NCI-H69 (cell line): ENCODE measurements at regions not wholly inside any gene's neighbourhood (a gene's known extent, or its start where the extent isn't known, plus 50 kb on each side); places are given as distances from the start of the nearest gene placed in this dataset.

Experiments used
- DNase-seq: peaks from one replicate; lab custom pipeline; 2025; lab: John Stamatoyannopoulos, UW

DNA sequence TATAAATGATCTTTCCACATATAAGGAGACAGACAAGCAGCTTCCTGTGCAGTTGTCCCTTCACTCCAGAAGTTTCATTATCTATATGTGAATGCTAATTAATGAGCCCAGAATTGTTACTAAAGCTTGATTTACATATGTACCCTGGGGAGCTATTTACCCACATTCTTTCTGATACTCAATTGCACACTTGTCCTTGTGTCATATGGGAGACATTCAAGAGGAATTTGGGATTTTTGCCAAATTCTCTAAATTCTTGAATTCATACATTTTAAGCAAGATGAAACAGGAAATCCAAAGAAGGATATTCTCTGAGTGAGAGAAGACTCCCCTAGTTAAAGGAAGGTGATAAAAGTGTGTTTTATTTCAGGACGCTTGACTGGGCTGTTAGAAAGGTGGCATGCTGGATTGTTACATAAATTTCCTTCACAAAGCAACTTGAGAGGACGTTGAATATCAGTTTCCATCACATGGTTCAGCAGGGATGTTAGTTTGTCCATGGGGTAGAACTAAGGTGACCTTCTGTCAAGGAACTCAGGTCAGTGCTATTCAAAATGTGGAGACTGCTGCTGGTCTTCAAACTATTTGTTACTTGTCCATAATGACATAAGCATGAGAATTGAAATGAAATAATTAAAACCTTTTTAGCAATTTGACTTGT, 368.2 kb downstream of the IRS1 start:
- no peak for DNase-seq

DNA sequence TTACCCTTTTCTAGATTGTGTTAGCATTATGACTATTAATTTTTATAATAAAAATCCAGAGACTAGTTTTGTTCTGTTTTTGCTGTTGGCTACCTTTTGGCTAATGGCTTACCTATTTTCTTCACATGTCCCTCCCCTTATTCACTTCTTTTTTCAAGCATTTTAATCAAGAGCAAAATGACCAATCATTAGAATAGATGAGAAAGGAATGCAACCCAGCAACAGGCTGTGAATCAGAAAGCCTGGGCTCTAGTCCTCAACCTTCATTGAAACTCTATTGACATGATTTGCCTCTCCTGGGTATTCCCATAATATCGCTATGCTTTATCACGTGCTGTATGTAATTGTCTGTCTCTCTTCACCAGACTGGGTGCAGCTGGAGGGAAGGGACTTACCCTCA, 370.1 kb downstream of the IRS1 start:
- no peak for DNase-seq

DNA sequence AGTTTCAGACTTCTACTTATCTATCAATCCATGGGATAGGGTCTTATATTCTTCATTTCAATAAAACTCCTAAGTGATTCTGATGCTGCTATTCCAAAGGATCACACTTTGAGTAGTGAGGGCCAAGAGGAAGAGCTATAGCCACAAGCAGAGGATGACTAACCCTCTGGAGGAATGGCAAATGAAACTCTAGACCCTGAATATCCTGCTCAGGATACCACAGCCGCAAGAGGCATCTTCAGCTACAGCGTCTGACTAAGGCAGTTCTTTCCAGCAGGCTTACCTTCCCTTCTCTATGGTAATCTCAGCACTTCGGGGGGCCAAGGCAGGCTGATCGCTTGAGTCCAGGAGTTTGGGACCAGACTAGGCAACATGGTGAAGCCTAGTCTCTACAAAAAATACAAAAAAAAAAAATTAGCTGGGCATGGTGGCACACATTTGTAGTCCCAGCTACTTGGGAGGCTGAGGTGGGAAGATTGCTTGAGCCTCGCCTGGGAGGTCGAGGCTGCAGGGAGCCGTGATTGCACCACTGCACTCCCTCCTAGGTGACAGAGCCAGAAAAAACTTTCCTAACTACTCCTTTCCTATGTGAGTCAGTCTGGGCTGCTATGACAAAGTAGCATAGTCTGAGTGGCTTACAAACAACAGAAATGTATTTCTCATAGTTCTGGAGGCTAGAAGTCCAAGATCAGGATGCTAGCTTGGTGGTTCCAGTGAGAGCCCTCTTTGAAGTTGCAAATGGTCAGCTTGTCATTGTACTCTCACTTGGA, 371.9 kb downstream of the IRS1 start:
- no peak for DNase-seq

DNA sequence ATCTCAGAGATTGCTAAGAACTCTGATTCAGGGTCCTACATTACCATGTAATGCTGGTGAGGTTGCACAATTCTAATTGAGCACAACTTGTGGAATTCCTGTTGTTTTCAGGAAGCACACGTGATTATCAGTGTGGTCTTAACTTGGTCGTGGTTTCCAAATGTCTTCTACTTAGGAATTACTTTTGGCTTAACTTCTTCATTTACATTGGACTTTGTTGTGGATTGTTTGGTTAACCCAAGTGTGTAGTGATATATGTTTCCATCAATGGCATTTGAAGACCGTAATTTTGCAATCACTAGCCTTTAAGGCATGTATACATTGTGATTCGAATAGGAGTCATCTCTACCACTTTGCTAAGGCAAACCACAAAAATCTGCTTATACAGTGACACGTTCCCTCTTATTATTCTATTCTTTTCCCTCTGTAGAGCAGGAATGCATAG, 373.3 kb downstream of the IRS1 start:
- no peak for DNase-seq

GRCh38 chr2:226424971-226425370, 374.6 kb downstream of the IRS1 start:
- no peak for DNase-seq

DNA sequence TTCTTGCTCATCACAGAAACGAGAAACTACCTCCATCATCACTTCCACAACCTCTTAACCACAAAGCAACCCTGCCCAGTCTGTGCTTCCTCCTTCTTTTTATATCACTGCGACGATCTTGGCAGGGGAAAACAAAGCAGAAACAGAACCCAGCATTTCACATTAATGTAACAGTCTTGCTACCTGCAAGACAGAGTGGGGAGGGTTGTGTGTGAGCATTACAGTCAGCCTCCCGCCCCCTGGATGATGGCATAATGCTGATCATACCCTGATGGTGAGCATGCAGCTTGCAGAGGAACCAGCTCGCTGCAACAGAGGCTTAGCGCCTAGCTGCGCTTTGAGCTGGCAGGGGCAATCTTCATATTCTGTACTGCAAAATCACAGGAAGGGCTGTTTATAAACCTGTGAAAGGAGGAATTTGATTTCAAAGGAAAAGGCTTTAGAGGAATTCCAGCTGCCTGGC, 376.1 kb downstream of the IRS1 start:
- DNase-seq = no peak

DNA sequence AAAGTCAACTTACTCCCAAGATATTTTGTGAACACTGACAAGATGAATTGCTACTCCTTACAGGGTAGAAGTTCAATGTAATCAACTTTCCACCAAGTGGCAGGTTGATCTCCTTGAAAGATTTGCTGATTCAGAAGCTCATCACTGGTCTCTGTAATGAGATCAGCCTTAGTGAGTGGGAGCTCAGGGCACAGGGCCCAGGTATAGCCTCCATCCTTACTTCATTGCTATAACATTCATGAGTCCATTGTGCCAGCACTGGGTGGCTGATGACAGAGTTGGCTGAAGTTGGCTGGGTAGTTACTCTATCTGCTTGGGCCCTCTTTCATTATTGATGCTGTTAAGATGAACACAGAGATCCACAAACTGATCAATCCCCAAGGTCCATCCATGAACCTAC, 379.0 kb downstream of the IRS1 start:
- DNase-seq = no peak

GRCh38 chr2:226418521-226418920, 381.1 kb downstream of the IRS1 start:
- DNase-seq = no peak

DNA sequence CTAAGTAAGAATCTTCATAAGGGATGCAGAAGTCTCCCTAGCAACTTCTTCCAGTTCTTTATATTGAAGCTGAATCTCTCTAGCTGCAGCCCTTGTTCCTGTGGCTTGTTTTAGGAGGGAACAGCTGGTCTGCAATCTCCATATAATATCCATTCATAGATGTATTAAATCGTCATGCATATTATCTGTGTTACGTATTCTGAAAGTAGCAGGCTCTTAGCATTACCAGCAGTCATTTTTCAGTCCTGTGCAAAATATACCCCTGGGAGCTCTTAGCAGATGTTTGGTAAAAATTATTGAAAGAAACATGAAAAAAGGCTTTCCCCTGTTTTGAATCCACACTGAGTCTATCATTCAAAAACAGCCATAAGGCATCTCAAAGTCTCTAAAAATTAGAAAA, 385.3 kb downstream of the IRS1 start:
- no peak for DNase-seq

DNA sequence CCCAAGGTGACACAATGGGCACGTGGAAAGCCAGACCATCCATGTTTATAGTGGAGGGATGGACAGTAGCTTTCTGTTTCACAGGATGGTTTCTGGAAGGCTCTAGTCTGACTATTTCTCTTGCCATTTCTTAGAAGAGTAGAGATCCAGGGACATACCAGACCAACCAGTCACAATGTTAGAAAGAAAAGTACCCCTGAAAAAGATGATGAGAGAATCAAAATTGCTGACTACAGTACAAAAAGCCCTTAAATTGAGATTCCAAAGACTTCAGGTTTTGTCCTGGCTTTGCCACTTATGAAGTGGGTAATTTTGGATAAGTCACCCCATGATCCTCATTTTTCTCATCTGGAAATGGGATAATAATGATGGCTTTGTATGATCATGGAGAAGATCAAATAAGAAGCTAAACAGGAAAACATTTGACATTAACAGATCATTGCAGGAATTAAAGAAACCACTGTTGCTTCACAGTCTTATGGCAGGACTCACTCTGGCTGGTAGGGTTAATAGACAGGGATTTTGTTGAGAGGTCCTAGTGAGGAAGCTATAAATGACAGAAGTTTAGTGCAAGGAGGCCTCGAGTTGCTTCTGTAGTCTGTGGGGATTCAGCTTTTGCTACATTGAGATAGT, 386.0 kb downstream of the IRS1 start:
- DNase-seq = no peak

- DNase-seq = no peak
Observed at GRCh38 chr2:226411727-226412360, 387.8 kb downstream of the IRS1 start.

DNA sequence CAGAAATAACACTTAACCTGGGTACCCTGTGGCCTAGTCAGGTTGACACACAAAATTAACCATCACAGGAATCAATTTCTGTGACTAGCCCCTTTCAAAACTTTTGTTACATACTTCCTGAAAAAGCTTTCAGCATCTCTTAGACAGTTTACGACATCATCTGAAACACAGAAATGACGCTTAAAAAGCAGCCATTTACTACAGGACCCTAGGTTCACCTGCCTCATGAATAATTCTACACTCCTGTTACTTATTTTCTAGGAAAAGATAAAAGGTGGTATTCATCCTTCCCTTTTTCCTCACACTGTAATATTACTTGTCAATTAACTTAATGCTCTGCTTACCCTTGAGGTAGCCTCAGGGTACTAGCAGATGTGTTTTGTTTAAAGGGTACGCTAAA, 388.4 kb downstream of the IRS1 start:
- DNase-seq = no peak

DNA sequence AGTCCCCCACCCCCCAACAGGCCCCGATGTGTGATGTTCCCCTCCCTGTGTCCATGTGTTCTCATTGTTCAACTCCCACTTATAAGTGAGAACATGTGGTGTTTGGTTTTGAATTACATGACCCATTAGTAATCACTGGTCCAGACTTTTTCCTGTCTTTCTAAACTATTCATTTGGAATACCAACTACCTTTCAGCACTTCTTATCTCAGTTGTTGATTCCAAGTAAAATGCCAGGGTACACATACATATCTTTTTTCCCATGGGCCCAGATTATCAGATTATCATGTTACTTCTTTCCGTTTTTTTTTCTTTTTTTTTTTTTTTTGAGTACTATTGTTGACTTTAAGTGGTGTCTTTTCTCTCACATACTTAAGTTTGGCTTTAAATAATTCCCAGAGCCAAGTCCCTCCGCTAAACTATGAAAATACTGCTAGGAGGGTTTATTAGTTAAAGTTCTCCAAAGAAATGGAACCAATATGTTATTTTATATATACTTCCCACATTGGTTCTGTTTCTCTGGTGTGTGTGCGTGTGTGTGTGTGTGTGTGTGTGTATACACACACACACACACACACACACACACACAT, 389.3 kb downstream of the IRS1 start:
- no peak for DNase-seq

DNA sequence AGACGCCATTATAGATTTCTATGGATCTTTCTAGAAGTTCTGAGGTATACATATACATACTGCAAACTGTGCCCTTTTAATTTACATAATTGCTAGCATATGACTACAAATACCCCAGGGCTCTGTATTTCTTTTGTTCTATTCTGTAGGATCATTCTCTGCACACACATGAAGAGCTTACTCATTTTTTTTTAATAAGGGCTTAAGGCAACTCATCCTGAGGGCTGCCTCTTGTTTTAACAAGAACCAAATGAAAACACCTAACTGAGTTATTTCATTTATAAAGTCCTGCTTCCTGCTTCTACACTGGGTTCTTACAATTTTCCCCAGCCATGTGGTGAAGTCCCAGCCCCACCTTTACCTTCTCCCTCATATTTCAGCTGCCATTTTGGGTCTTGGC, 390.5 kb downstream of the IRS1 start:
- DNase-seq = no peak

DNA sequence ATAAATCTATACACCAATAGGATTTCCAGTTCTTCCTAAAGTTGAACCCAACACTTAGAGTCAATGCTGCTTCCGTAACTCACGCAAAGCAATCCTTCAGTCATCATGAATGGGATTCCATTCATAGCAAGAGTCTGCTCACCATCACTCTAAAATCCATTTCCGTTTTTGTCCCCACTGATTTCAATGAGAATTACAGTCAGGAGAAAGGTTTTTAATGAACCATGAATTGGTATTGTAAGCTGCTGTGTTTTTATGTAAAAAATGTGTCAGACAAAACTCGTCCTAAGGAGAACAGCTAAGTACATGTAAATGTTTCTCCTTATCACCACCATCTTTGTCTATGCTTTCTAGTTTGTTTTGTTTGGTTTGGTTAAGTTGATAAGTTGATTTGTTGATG, 391.5 kb downstream of the IRS1 start:
- no peak for DNase-seq

GRCh38 chr2:226407135-226407534, 392.5 kb downstream of the IRS1 start:
- DNase-seq = no peak

DNA sequence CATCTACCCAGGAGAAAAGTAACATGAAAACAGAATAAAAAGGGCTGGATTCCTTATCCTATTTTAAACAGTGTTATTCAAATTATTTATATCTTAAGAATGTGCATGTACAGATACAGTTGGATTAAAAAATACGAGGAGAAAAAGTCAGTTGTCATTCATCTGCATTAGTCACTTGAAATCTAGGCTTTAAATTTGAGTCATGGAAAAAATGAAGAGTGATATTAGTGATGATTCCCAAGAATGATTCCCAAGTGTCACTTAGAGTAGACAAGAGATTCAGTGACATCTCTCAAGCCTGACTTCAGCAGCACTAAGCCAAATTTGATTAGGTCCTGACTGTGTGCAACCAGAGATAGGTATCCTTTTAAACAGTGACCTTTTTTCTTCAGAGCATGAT, 394.2 kb downstream of the IRS1 start:
- no peak for DNase-seq

GRCh38 chr2:226403369-226403768, 396.3 kb downstream of the IRS1 start:
- no peak for DNase-seq

DNA sequence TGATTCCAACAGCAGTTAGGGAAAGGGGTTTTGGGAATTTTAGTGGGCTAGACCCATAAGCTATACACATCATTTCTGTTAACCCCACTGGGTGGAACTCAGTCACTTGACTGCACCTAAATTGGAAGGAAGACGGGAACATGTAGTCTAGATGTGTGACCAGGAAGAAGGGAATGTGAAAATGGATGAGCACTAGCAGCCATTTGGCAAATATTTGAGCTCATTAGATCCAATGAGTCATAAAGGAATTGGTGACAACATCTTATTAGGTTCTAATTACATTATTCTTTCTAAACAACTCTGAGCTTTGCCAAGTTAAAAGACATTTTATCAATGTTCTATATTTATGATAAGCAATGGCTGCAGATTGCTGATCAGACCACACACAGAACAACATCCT, 400.6 kb downstream of the IRS1 start:
- no peak for DNase-seq

GRCh38 chr2:226398580-226398979, 401.0 kb downstream of the IRS1 start:
- DNase-seq = no peak

DNA sequence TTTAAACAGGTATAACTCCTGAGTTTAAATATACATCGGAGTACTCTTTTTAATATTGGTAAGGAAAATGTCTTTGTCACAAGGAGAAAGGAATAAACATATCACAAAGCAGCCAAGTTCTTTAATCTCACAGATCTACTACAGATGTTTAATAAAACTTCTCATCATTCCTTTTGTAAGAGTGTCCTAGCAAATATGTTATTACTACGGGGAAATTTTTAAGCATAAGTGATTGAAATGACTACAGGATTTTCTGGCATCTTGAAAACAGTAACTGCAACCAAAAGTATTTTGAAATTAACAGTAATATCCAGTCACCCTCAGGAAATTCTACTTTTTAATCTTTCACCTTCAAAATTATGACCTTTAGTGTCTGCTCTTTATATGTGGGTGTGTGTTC, 403.1 kb downstream of the IRS1 start:
- DNase-seq = no peak

GRCh38 chr2:226387499-226387942, 412.1 kb downstream of the IRS1 start:
- DNase-seq = no peak
